ENCODE measurements at regions not wholly inside any gene's neighbourhood (a gene's known extent, or its start where the extent isn't known, plus 50 kb on each side); places are given as distances from the start of the nearest gene placed in this dataset.

DNA sequence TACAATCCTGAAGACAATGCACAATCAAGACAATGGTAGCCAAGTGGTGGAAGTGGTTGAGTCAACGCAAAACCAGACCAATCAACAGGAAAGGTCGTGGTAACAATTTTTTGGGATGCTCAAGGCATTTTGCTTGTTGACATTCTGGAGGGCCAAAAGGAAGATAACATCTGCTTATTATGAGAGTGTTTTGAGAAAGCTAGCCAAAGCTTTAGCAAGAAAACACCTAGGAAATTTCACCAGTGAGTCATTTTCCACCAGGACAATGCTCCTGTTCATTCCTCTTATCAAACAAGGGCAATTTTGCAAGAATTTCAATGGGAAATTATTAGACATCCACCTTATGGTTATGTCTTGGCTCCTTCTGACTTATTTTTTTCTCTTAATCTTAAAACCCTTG is 1932.2 kb upstream of the RAG2 start (continued):
- TF ChIP-seq, protein P1, sequence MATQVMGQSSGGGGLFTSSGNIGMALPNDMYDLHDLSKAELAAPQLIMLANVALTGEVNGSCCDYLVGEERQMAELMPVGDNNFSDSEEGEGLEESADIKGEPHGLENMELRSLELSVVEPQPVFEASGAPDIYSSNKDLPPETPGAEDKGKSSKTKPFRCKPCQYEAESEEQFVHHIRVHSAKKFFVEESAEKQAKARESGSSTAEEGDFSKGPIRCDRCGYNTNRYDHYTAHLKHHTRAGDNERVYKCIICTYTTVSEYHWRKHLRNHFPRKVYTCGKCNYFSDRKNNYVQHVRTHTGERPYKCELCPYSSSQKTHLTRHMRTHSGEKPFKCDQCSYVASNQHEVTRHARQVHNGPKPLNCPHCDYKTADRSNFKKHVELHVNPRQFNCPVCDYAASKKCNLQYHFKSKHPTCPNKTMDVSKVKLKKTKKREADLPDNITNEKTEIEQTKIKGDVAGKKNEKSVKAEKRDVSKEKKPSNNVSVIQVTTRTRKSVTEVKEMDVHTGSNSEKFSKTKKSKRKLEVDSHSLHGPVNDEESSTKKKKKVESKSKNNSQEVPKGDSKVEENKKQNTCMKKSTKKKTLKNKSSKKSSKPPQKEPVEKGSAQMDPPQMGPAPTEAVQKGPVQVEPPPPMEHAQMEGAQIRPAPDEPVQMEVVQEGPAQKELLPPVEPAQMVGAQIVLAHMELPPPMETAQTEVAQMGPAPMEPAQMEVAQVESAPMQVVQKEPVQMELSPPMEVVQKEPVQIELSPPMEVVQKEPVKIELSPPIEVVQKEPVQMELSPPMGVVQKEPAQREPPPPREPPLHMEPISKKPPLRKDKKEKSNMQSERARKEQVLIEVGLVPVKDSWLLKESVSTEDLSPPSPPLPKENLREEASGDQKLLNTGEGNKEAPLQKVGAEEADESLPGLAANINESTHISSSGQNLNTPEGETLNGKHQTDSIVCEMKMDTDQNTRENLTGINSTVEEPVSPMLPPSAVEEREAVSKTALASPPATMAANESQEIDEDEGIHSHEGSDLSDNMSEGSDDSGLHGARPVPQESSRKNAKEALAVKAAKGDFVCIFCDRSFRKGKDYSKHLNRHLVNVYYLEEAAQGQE (IDR thresholded peaks at IDR 0.05; ENCODE audit: borderline replicate concordance in 1 of 2, low read depth in 1 of 2, low read length in 2 of 2), result no peak
- TF ChIP-seq JARID2 (CRISPR knock-in tag; IDR thresholded peaks at IDR 0.05; ENCODE audit: insufficient replicate concordance) (no peak), MIER3 (CRISPR knock-in tag; IDR thresholded peaks at IDR 0.05; ENCODE audit: borderline replicate concordance) (no peak), ZNF326 (CRISPR knock-in tag; IDR thresholded peaks at IDR 0.05; ENCODE audit: borderline replicate concordance) (no peak), CC2D1A (CRISPR knock-in tag; IDR thresholded peaks at IDR 0.05) (no peak), KDM2A (CRISPR knock-in tag; IDR thresholded peaks at IDR 0.05; ENCODE audit: borderline replicate concordance, low read depth) (no peak), SOX6 (IDR thresholded peaks at IDR 0.05) (no peak), SOX6 (CRISPR knock-in tag; IDR thresholded peaks at IDR 0.05) (no peak), FOSL1 (CRISPR knock-in tag; IDR thresholded peaks at IDR 0.05; ENCODE audit: borderline replicate concordance) (no peak), GTF2F1 (IDR thresholded peaks at IDR 0.05; ENCODE audit: low read length) (no peak)

DNA sequence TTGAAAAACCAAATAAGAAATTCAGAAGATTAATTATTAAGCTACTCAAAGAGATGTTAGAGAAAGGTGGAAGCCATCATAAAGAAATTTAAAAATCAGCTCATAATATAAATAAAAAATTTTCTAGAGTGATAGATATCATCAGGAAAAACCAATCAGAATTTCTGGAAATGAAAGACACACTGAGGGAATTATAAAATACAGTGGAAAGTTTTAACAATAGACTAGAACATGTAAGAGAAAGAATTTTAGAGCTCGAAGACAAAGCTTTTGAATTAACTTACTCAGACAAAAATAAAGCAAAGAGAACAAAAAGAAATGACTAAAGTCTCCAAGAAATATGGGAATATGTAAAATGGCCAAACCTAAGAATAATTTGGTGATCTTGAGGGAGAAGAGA is 1926.9 kb upstream of the RAG2 start:
- 0% methylated on average over 1 of the region's 1 CpG for whole genome bisulfite sequencing (ENCODE audit: low lambda C conversion rate)
- CTCF ChIA-PET (ENCODE audit: low intra/inter-chr PET ratio, low total read pairs), result no interaction called here
- H3K79me2 ChIP-seq (ENCODE audit: insufficient read depth, low read length), result no peaks in the 10 kb centered on the region
- H3K4me1 ChIP-seq (ENCODE audit: insufficient read depth, low read length), result no peaks in the 10 kb centered on the region
- intact Hi-C loops (cut with micrococcal nuclease; ENCODE audit: unreplicated experiment), result no loop called here
- TF ChIP-seq RFX1 (IDR thresholded peaks at IDR 0.05) (no peak), NR1H2 (CRISPR knock-in tag; IDR thresholded peaks at IDR 0.05; ENCODE audit: borderline replicate concordance, low read depth) (no peak), ZNF75D (CRISPR knock-in tag; IDR thresholded peaks at IDR 0.05; ENCODE audit: borderline replicate concordance) (no peak), ZNF264 (CRISPR knock-in tag; IDR thresholded peaks at IDR 0.05) (no peak), ZNF253 (CRISPR knock-in tag; IDR thresholded peaks at IDR 0.05; ENCODE audit: borderline replicate concordance) (no peak)
- TF ChIP-seq, protein P2, sequence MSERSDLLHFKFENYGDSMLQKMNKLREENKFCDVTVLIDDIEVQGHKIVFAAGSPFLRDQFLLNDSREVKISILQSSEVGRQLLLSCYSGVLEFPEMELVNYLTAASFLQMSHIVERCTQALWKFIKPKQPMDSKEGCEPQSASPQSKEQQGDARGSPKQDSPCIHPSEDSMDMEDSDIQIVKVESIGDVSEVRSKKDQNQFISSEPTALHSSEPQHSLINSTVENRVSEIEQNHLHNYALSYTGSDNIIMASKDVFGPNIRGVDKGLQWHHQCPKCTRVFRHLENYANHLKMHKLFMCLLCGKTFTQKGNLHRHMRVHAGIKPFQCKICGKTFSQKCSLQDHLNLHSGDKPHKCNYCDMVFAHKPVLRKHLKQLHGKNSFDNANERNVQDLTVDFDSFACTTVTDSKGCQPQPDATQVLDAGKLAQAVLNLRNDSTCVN (CRISPR knock-in tag; IDR thresholded peaks at IDR 0.05; ENCODE audit: borderline replicate concordance), result no peak
- TF ChIP-seq, protein P3, sequence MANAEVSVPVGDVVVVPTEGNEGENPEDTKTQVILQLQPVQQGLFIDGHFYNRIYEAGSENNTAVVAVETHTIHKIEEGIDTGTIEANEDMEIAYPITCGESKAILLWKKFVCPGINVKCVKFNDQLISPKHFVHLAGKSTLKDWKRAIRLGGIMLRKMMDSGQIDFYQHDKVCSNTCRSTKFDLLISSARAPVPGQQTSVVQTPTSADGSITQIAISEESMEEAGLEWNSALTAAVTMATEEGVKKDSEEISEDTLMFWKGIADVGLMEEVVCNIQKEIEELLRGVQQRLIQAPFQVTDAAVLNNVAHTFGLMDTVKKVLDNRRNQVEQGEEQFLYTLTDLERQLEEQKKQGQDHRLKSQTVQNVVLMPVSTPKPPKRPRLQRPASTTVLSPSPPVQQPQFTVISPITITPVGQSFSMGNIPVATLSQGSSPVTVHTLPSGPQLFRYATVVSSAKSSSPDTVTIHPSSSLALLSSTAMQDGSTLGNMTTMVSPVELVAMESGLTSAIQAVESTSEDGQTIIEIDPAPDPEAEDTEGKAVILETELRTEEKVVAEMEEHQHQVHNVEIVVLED (CRISPR knock-in tag; IDR thresholded peaks at IDR 0.05; ENCODE audit: borderline replicate concordance), result no peak
- TF ChIP-seq, protein P4, sequence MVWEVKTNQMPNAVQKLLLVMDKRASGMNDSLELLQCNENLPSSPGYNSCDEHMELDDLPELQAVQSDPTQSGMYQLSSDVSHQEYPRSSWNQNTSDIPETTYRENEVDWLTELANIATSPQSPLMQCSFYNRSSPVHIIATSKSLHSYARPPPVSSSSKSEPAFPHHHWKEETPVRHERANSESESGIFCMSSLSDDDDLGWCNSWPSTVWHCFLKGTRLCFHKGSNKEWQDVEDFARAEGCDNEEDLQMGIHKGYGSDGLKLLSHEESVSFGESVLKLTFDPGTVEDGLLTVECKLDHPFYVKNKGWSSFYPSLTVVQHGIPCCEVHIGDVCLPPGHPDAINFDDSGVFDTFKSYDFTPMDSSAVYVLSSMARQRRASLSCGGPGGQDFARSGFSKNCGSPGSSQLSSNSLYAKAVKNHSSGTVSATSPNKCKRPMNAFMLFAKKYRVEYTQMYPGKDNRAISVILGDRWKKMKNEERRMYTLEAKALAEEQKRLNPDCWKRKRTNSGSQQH (CRISPR knock-in tag; IDR thresholded peaks at IDR 0.05; ENCODE audit: low read depth), result no peak
- no TSS peak for BruUV-seq (replicated peaks)
- no peak for DNase-seq (ENCODE audit: low spot score)
- H2AFZ ChIP-seq (ENCODE audit: low read length), result no peak overlapping the region
- FAIRE-seq, result no peak
- H3K27ac ChIP-seq (ENCODE audit: extremely low read length, insufficient read depth, low read length), result no peak overlapping the region
- POLR2A ChIA-PET, result no interaction called here
- in situ Hi-C loops (cut with HindIII; ENCODE audit: extremely low pct_ligation_motif_present, low pct_unique_long_range_greater_than_20kb), result no loop called here
- H3K36me3 ChIP-seq (replicated peaks in 1 of 2; ENCODE audit: control insufficient read depth in 1 of 2, insufficient read depth in 2 of 2, low read length in 2 of 2), result no peaks in the 10 kb centered on the region
- no peak for ATAC-seq
- no peak overlapping the region for H3K4me3 ChIP-seq (replicated peaks in 1 of 3; ENCODE audit: insufficient read depth in 1 of 3, low read depth in 2 of 3, low read length in 3 of 3)
- no peaks in the 10 kb centered on the region for H3K27me3 ChIP-seq (ENCODE audit: control insufficient read depth in 1 of 2, insufficient read depth in 2 of 2, low read length in 2 of 2)
- H3K4me2 ChIP-seq (ENCODE audit: low read depth, low read length), result no peak overlapping the region
- no peak overlapping the region for H3K9ac ChIP-seq (ENCODE audit: insufficient read depth, low read depth, low read length)
- H3K9me3 ChIP-seq (ENCODE audit: low read length), result peaks cover 58% of the 10 kb centered on the region
- H4K20me1 ChIP-seq (ENCODE audit: insufficient read depth, low read length), result no peaks in the 10 kb centered on the region

Data from HepG2 (cell line).